ENCODE measurements at regions not wholly inside any gene's neighbourhood (a gene's known extent, or its start where the extent isn't known, plus 50 kb on each side); places are given as distances from the start of the nearest gene placed in this dataset.

DNA sequence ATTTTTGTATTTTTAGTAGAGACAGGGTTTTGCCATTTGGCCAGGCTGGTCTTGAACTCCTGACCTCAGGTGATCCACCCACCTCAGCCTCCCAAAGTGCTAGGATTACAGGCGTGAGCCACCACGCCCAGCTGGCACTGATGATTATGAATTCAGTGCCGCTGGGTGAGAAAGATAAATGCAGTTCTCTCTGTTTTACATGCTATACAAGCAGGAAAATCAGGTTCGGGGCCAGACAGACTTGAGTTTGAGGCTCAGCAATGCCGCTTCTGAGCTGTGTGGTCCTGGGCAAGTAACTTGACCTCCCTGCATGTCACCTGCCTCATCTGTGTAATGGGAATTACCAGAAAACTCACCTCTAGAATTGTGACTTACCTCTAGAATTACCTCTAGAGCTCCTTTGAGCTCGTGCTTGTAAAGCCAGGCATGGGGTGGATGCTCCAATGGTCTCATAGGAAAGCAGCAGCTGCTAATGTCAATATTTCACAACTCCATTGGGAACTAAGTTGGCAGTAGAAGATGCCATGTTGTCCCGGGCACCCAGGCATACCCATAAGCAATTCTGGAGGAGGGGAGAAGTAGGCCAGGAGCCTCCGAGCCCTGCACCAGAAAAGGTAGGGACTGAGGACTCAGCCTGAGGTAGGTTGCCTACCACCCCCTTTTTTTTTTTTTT, 119.8 kb upstream of the SLC25A33 start:
- no peak for DNase-seq (ENCODE audit: low read depth, low spot score)

DNA sequence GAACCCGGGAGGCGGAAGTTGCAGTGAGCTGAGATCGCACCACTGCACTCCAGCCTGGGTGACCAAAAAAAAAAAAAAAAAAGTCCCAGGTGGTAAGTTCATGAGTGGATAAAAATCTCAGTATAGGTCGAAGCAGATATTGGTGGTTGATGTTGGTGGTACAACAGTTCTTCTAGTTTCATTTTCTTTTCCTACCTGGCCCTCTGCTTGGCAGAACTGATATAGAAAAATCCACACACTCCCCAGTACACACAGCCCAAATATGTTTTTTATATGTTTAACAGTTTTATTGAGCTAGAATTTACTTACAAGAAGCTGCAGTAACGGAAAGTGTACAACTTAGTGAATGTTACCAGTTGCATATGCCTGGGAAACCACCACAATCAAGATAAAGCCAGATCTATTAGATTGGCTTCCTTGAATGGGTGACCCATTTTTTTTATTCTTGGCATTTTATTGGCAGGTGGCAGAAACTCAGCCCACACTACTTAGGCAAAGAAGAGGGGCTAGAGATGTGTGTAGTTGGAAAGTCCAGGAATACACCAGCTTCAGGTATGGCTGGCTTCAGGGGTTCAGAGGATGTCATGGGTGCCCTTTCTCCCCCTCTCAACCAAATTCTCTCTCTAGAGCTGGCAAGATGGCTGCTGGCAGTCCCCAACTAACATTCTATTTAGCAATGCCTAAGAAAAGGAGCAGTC, 118.3 kb upstream of the SLC25A33 start:
- DNase-seq (ENCODE audit: low read depth, low spot score), result no peak

DNA sequence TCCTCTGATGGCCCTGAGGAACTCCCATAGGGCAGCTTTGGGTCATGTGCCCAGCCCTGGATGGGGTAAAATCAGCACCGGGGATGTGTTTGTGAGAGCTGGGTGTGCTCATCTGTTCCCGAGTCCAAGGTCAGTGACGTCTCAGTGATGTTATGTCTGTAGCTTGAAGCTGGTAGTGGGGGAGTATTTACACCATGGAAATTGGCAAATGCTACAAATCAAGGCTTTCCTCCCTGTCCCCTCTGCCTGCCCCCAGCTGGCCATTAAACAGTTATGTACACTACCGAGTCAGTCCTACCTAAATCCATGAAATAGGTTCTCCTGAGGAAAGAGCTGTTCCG, 117.8 kb upstream of the SLC25A33 start:
- no peak for DNase-seq (ENCODE audit: low read depth, low spot score)

DNA sequence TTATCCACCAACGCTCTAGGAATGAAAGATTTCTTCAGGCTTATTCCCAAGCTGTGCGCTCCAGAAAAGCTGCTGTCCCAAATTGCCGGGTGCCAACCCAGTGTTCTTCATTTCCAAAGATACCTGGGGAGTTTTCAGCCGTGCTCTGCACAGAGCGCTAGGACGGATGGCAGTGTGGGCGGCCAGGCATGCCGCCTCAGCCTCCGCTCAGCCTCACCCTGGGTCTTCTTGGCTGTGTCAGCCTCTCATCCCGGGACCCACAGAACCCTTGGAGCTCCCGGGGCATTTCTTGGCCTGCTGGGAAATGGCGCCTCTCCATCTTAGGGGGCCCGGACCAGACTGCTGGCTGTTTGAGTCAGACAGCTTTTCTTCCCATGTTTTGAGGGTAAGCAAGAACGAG, 116.9 kb upstream of the SLC25A33 start:
- no peak for DNase-seq (ENCODE audit: low read depth, low spot score)

GRCh38 chr1:9422911-9423505, 116.3 kb upstream of the SLC25A33 start:
- DNase-seq (ENCODE audit: low read depth, low spot score), result no peak

GRCh38 chr1:9424261-9424660, 115.0 kb upstream of the SLC25A33 start:
- no peak for DNase-seq (ENCODE audit: low read depth, low spot score)

DNA sequence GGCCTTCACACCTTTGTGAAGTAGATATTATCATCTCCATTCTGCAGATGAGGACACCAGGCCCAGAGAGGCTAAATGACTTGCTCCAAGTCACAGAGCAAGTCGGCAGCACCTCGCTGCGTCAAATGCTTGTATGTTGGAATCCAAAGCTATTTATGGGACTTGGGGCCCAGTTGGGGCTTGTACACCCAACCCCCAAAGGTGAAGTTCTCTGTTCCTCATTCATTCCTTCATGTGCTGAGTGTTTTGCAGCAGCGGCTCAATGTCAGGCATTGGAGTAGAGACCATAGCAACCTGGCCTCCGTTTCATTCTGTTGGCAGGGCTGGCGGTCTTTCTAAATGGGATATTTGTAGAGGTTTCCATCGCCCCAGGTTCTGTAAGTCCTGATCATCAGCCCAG, 113.4 kb upstream of the SLC25A33 start:
- no peak for DNase-seq (ENCODE audit: low read depth, low spot score)

DNA sequence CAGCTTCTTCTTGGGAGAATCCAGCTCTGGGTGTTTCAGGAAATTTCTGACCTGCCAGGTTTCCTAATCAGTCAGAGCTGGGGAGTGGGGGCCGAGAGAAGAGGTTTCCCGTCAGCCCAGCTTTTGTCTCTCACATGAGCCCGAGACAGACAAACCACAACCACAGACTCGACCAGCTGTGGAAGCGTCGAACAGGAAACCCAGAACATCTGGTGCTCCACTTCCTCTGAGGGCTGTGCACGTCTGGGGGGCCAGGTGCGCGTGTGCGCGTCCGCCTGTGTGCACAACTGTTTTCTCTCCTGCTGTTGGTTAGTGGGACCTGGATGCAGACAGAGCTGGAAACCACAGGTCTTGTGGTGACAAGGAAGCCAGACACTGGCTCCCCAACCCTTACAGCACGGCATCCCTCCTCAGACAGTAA, 113.0 kb upstream of the SLC25A33 start:
- no peak for DNase-seq (ENCODE audit: low read depth, low spot score)

GRCh38 chr1:9427388-9427787, 111.9 kb upstream of the SLC25A33 start:
- no peak for DNase-seq (ENCODE audit: low read depth, low spot score)

DNA sequence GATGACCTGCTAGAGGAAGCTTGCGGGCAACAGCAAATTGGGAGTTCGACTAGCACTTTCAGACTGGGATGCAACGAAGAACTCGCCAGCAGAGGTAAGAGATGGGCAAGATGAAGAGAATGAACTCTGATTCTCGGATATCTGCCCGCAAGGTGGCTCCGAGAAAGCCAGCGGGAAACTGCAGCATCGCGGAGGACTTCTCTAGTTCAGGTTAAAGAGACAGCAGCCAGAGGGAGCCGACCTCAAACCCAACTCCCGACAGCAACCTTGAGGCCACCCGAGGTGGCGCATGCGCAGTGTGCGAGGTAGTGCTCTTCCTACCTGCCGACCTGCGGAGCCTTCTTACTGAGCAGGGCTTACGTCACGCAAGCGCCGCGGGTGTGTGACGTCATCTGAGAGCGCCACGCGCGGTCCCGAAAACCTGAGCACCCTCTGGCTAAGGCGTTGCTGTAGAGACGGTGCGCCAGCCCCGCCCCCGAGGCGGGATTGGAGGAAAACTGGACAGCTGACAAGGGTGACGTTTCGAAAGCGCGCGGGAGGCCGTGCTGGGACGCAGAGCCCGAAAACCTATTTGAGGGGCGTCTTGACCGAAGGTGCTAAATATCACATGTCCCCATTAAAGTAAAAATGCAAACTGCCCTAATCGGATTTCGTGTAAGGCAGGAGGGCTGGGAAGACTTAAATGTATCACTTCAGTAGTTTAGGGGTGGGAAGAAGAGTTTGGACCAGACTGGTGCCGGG, 110.5 kb upstream of the SLC25A33 start:
- peak; percentile 96 for DNase-seq (ENCODE audit: low read depth, low spot score)

GRCh38 chr1:9429342-9429711, 109.9 kb upstream of the SLC25A33 start:
- no peak for DNase-seq (ENCODE audit: low read depth, low spot score)

GRCh38 chr1:9434247-9435152, 104.8 kb upstream of the SLC25A33 start:
- DNase-seq (ENCODE audit: low read depth, low spot score), result no peak

DNA sequence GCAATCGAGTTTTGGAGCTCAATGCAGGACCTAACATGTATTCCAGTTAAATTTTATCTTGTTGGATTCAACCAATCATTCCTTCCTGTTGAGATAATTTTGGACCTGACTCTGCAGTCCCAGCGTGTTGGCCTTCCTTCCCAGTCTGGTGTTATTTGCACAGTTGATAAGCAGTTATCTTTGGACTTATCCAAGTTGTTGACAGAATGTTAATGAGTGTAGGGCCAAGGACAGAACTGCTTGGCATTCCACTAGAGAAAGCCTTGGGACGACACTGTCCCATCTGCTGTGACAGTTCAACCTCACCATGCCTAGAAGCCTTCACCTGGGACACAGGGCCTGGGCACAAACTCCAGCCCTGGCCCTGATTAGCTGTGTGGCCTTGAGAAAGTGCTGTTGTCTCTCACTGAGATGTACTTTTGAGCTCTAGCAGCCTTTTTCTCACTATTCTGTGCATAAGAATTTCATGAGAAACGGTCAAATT, 104.1 kb upstream of the SLC25A33 start:
- DNase-seq (ENCODE audit: low read depth, low spot score), result no peak

DNA sequence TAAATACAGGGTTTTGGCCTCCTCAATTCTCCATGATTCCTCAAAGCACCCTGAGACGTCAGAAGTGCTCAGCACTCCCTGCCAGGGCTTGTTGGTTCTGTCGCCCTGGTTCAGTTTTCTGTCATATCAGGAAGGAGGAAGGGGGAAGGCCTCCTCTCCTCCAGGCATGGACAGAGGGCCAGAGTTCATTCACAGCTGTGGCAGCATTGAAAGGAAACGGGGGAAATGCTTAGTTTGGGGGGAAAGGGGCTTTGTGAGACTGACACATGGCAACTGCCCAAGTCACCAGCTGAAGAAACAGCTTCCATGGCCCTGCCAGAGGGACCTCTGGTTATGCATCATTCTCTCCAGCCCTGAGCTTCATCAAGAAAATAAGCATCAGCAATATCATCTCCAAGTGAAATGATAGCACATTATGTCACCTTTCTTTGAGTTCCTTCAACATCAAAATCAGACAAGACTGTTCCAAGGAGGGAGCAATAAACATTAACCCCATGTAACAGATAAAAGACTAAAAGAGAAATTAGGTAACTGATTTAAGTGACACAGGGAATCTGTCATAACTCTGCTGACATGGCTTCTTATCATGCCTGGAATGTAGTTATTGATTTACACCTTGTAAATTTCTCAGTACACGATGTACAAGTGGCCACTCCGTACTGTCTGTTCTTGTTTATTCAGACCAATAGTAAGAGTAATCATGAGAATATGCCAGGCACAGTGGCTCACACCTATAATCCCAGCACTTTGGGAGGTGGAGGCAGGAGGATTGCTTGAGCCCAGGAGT, 103.2 kb upstream of the SLC25A33 start:
- no peak for DNase-seq (ENCODE audit: low read depth, low spot score)

GRCh38 chr1:9437961-9438430, 101.3 kb upstream of the SLC25A33 start:
- DNase-seq (ENCODE audit: low read depth, low spot score), result no peak

DNA sequence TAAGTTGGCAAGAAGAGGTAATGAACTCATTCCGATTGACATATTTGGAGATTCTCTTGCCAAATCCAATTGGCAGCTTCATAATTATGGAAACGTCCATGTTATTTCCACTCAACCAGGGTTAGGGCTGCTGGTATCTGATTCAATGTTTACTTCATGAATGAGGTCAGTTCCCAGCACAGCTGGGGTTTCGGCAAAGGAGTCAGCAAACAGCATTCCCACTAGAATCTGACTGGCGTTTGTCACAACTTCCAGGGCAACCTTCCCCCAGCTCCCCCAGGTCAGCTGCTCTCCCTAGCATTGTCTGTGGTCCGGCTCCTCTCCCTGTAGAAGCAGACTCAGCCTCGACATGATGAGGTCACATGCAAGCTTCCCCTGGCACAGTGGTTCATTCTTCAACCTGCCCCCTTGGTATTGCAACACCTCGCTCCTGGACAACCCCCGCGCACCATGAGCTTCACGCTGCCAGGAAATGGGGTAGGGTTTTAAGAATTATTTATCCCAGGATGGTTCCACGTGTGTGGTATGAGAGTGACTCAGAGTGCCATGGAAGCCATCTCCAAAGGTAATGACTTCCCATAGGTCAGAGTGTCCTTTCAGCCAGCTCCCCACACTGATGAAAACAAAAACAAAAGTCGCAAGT, 100.7 kb upstream of the SLC25A33 start:
- DNase-seq (ENCODE audit: low read depth, low spot score), result peak; percentile 55

DNA sequence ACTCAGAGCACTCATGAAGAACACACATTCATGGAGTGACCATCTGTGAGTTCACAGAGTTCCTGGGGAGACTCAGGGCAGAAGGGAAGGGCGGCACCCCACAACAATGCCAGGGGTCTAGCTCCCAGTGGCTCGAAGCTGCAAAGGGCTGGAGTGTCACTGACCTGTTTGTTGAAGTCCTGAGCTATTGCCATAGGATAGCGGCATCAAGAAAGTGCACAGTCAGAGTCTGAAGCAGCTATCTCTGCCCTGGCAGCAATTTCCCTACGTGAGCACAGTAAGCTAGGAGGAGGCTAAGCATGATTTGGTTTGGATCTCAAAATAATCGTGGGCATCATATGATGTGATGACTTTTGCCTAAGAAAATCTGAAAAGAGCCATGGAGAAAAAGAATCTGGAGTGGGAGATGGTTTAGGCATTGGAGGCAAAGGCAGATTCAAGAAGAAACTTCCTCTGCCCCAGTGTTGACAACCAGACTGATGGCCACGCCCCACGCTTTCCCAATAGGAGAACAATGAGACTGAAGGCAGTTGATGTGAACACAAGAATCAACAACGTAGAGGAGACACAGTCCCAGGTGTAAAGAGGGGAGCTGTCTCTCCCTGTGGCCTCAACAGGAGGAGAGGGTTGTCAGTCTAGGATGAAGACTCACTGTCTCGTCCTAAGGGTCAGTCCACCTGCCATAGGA, 100.0 kb upstream of the SLC25A33 start:
- DNase-seq (ENCODE audit: low read depth, low spot score), result no peak

GRCh38 chr1:9440261-9440660, 99.0 kb upstream of the SLC25A33 start:
- no peak for DNase-seq (ENCODE audit: low read depth, low spot score)

GRCh38 chr1:9440763-9441194, 98.5 kb upstream of the SLC25A33 start:
- no peak for DNase-seq (ENCODE audit: low read depth, low spot score)
